GM19238 (cell line): ENCODE measurements at regions not wholly inside any gene's neighbourhood (a gene's known extent, or its start where the extent isn't known, plus 50 kb on each side); places are given as distances from the start of the nearest gene placed in this dataset.

ENCODE experiments used
- DNase-seq: peaks from one replicate; pipeline ENCODE4 v3.0.0; 2011; ENCODE audit warnings: low spot score; ENCODE audit not compliant: insufficient read length

- no peak for DNase-seq
Measured at GRCh38 chr16:86037999-86038925, 139.3 kb downstream of the IRF8 start.

DNA sequence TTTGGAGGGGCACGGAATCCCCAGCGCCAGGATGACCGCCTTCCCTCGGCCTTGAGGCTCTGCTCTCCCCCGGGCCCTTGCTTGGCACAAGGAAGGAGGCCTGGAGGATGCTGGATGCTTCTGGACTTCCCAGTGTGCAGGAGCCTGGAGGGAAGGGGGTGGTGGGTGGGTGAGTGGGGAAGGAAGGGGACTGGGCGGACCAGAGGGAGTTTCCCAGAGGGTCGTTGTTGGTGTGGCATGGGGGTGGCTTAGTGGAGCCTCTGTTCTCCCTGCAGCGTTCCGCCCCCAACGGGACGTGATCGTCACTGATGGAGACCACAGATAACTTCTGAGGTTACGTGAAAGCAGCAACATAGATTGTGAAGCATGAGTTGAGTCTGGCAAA, 140.0 kb downstream of the IRF8 start:
- no peak for DNase-seq

GRCh38 chr16:86039606-86040005, 140.6 kb downstream of the IRF8 start:
- DNase-seq: no peak

DNA sequence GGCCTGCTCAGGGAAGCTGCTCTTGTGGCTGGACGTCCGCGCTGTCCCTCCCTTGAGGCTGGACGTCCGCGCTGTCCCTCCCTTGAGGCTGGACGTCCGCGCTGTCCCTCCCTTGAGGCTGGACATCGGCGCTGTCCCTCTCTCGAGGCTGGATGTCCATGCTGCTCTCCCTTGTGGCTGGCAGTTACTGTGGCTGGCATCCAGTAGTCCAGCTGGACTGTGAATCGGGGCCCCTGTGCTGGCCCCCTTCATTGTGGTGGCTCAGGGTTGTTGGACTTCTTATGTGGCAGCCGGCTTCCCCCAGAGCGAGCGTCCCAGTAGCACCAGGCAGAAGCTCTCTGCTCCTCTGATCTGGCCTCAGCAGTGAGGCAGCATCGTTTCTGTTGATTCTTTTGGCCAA, 141.5 kb downstream of the IRF8 start:
- DNase-seq: no peak

- no peak for DNase-seq
Measured at GRCh38 chr16:86041215-86041614, 142.3 kb downstream of the IRF8 start.

DNA sequence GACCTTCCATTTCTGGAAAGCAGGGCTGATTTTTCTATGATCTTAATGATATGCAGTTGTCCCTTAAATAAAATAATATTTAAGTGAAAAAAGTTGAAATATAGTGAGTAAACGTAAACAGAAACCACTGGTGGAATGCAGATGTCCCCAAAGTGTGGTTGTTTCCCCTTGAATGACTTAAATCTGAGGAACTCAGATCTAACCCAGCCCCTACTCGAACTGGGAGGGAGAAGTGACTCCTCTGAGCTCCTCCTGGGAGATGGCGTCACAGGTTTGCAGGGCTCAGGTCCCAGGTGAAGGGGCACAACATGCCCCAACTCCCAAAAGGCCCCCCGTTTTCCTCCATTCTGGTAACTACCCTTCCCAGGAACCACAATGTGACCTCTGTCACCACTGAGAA, 142.8 kb downstream of the IRF8 start:
- no peak for DNase-seq

- DNase-seq: no peak
Measured at GRCh38 chr16:86042393-86042792, 143.4 kb downstream of the IRF8 start.

DNA sequence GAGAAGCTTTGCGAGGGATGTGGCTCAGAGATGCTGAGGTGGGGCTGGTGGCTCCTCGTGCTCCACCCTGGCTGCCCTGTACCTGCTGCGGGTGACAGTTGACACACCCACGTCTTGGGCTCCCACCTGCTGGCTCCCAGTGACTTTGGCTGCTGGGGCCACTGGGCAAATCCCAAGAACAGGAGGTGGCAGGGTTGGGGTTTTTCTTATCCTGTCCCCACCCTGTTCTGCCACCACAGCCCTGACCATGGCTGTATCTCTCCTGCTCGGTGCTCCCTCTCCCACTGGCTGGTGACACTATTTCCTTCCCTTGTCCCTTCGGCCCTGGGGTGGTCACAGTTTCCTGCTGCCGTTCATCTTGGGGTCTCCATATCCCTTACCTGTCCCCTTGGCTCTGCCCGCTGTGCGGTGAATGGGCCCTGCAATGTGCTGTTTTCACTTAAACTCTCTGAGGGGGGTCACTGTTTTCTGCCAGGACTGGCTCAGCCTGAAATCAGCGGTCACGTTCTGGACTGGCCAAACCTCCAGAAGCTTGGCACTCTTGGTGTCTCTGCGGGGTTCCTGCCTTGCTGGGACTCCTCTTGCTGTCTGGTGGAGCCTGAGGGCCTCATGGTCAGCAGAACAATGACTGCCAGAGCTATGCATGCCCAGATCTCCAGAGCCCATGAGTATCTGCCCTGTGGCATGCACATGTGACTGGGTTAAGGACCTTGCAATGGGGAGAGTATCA, 144.2 kb downstream of the IRF8 start:
- no peak for DNase-seq

GRCh38 chr16:86044241-86044671, 145.3 kb downstream of the IRF8 start:
- peak; percentile 42 for DNase-seq

GRCh38 chr16:86044881-86045590, 146.1 kb downstream of the IRF8 start:
- no peak for DNase-seq

DNA sequence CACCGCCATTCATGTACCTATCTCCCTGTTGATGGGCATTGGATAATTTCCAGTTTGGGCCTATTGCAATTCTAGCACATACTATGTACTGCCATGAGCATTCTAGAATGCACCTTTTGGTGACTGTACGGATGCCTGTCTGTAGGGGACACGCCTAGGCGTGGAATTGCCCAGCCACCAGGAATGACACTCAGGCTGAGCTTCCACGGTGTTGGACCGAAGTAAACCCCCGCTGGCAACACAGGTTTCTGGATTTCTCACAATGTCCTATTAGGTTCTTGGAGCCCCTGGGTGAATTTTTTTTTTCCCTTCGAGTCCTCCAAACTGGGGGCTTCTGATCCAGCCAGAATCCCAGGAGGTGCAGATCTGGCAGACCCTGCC, 146.6 kb downstream of the IRF8 start:
- no peak for DNase-seq

DNA sequence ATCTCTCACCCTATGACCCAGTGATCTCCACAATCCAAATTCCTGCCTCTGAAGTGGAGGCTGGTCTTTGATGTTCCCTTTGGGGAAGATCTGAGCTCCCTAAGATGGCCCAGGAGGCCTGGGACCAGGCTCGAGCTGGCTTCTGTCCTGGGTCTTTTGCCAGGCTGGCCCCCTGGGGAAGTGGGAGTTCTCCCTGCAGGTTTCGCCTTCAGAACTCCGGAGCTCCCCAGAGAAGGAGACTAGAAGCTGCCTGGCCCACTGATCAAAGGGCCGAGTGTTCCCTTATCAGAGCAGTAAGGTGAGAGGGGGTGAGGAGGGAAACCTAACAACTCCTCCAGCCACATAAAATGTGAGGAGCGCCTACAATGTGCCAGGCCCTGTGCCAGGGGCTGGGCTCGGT, 147.1 kb downstream of the IRF8 start:
- no peak for DNase-seq

DNA sequence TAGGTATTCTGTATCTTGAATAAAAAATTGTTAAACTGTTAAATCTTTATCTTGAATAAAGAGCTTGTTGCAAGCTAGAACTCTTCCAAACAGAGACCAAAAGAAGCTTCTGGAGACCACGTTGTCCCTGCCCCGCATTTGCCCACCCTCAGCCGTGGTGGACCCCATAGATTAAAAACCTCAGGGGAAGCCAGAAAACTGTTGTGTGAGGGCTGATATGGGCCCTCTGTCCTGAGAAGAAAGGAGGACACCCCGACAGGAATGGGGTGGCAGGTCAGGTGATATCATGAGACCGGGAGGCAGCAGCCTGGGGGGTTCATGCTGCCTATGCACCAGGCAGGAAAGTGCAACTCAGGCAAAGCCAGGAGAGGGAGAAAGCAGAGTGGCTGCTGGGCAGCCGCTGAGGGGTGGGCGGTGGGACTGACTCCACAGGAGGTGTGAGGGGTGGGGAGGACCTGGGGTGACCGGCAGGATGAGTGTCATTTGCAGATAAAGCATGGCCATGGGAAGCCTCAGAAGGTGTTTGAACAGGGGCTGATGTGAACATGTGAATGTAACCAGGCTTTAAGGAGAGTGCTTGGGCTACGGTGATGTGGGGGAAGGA, 147.8 kb downstream of the IRF8 start:
- no peak for DNase-seq

DNA sequence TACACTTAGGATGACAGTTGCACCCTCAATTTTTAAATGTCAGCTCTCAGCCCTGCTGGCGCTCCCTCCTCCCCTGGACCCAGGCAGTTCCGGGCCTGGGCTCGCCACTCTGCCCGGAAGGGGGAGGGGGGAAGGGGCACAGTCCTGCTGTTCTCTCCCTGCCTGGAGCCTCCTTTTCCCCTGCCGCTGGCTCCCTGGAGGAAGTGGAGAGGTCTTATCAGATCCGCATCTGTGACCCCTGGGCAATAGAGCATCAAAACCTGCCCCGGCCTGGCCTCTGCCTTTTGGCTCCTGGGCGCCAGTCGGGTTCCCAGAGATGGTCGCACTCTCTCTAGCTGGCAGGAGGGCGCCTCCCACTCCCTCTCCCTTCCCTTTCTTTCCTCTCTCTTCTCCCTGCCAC, 149.3 kb downstream of the IRF8 start:
- DNase-seq: no peak

GRCh38 chr16:86048882-86049585, 150.1 kb downstream of the IRF8 start:
- no peak for DNase-seq

- no peak for DNase-seq
Measured at GRCh38 chr16:86049641-86050040, 150.7 kb downstream of the IRF8 start.

- DNase-seq: no peak
Measured at GRCh38 chr16:86050111-86050510, 151.1 kb downstream of the IRF8 start.

DNA sequence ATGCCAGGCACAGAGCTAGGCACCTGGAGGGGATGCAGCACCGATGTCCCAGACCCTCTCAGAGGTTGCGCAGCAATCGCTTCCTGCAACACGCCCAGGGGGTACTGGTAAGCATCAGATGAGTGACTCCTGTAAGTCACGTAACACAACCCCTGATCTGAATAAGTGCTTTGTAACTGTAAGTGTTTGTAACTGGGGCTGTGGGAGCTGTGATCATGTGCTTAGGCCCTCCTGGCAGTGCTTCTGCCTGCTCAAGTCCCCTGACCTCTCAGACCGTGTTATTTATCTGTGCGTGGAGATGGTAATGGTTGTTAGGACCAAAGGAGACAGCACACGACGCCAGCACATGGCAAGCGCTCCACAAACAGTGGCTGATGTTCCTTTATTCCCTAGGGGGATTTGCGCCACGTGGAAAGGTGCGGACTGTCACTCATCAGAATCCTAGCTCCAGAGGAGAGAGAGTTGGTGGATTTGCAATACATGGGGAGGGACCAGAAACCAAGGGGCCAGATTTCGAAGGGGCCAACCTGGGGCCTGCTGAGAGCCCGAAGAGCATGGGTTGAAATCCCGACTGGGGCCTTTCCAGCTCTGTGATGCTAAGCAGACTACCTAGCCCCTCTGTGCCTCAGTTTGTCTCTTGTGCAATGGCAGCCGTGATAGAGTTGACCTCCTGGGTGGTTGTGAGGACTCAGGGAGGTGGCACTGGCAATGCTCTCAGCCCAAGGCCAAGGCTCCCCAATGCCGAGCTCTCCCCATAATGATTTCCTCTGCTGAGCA, 151.8 kb downstream of the IRF8 start:
- no peak for DNase-seq

DNA sequence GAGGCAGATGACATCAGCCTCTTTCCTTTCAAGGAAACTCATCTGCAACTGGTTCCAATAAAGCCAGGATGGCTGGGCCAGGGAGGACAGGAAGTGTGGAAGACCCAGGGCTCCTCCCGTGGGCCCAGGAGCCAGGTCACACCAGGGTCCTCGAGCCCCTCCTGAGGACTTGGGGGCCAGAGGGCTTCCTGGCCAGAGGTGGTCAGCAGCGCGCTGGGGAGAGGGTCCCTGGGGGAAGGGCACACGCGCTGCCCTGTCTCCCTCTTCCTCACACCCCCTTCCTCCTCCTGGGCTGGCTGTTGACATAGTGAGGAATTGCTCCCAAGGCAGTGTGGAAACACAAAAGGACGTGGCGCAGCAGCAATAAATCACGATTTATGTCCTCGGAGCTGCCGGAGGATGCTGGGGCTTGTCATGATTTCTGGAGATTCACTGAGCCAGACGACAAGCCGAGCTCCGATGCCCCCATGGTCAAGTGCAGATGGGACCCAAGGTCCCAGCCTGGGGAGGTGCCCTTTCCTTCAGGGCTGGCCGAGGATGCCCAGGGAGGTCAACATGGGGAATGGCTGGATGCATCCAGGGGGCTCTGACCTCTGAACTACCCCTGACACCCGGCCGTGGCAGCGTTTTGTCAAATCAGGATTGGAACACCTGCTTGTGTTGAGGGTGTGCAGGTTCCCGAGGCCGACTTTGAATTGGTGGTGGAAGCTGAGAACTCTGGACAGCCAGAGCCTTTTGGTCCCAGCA, 152.6 kb downstream of the IRF8 start:
- DNase-seq: no peak
